ENCODE measurements at regions not wholly inside any gene's neighbourhood (a gene's known extent, or its start where the extent isn't known, plus 50 kb on each side); places are given as distances from the start of the nearest gene placed in this dataset.

- TF ChIP-seq CTCF (IDR thresholded peaks at IDR 0.05): no peak
- TF ChIP-seq POLR2AphosphoS5 (IDR thresholded peaks at IDR 0.05; ENCODE audit: low read depth, low read length): no peak
Measured at GRCh38 chr2:76498360-76498759, 787.6 kb upstream of the GCFC2 start.

Data from Panc1 (cell line).